ENCODE measurements at regions not wholly inside any gene's neighbourhood (a gene's known extent, or its start where the extent isn't known, plus 50 kb on each side); places are given as distances from the start of the nearest gene placed in this dataset.

DNA sequence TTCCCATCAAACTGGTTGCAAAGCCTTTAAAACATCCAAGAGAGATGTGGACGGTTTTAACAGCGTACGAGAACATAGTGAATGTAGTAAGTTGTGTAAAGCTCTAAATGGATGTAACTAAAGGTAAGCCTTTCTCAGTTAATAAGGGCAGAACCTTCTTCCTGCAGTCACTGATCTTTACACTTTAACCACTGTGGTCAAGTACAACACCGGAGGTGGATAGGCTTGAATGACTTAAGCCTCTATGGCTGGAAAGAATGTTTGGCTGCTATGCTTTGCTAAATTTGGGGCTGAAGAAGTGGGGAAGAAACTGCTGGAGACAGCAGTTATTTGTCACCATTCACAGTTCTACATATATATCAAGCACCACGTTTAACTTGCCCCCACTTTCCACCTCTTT is 285.1 kb upstream of the FMR1 start:
- Histone ChIP-seq H3K79me2 (ENCODE audit: insufficient read depth, low read length) (no peaks in the 10 kb centered on the region), H3K9me3 (ENCODE audit: insufficient read depth, low read depth, low read length) (no peaks in the 10 kb centered on the region), H3K4me1 (ENCODE audit: insufficient read depth, low read length, poor library complexity, severe bottlenecking) (no peaks in the 10 kb centered on the region), H3F3A (ENCODE audit: low read depth) (no peaks in the 10 kb centered on the region), H3K9me2 (replicated peaks; ENCODE audit: low read depth, low read length) (no peaks in the 10 kb centered on the region), H2AFZ (ENCODE audit: low read length) (no peak overlapping the region), H3K9ac (ENCODE audit: low read depth, low read length, poor library complexity, severe bottlenecking) (no peak overlapping the region), H4K20me1 (ENCODE audit: insufficient read depth, low read length, poor library complexity, severe bottlenecking) (no peaks in the 10 kb centered on the region), H3K27me3 (ENCODE audit: insufficient read depth, low read length, poor library complexity, severe bottlenecking) (no peaks in the 10 kb centered on the region), H3K36me3 (ENCODE audit: insufficient read depth, low read length) (no peaks in the 10 kb centered on the region), H3K4me2 (ENCODE audit: low read depth, low read length, poor library complexity, severe bottlenecking) (no peak overlapping the region), H3K4me3 (ENCODE audit: low read length, poor library complexity, severe bottlenecking) (no peak overlapping the region)
- no peak for TF ChIP-seq EZH2phosphoT487 (IDR thresholded peaks at IDR 0.05; ENCODE audit: borderline replicate concordance)
- TF ChIP-seq, protein P1, sequence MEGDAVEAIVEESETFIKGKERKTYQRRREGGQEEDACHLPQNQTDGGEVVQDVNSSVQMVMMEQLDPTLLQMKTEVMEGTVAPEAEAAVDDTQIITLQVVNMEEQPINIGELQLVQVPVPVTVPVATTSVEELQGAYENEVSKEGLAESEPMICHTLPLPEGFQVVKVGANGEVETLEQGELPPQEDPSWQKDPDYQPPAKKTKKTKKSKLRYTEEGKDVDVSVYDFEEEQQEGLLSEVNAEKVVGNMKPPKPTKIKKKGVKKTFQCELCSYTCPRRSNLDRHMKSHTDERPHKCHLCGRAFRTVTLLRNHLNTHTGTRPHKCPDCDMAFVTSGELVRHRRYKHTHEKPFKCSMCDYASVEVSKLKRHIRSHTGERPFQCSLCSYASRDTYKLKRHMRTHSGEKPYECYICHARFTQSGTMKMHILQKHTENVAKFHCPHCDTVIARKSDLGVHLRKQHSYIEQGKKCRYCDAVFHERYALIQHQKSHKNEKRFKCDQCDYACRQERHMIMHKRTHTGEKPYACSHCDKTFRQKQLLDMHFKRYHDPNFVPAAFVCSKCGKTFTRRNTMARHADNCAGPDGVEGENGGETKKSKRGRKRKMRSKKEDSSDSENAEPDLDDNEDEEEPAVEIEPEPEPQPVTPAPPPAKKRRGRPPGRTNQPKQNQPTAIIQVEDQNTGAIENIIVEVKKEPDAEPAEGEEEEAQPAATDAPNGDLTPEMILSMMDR (conservative IDR thresholded peaks at IDR 0.05; ENCODE audit: low read length): no peak

DNA sequence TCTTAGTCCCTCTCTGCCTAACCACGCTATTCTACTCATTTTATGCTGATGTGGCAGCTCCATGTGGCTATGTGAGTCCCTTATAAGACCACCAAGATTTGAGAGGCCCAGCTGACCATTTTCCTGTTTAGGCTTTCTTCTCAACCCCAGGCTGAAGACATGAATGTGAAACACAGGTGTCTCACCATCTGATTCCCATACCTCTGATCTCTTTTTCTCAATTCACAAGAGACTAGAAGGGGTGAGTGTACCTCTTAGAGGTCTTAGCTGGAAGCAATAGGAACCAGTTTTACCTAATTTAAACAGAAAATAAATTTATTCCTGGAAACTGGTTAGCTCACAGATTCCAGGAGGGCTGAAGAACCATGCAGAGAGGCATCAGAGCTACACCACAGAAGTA is 276.5 kb upstream of the FMR1 start:
- H3K9me2 ChIP-seq (replicated peaks; ENCODE audit: low read depth, low read length): no peaks in the 10 kb centered on the region
- no peak overlapping the region for H3K4me2 ChIP-seq (ENCODE audit: low read depth, low read length, poor library complexity, severe bottlenecking)
- no peaks in the 10 kb centered on the region for H3K36me3 ChIP-seq (ENCODE audit: insufficient read depth, low read length)
- no peaks in the 10 kb centered on the region for H4K20me1 ChIP-seq (ENCODE audit: insufficient read depth, low read length, poor library complexity, severe bottlenecking)
- H3K9me3 ChIP-seq (ENCODE audit: insufficient read depth, low read depth, low read length): no peaks in the 10 kb centered on the region
- TF ChIP-seq, protein P1 (conservative IDR thresholded peaks at IDR 0.05; ENCODE audit: low read length): no peak
- TF ChIP-seq EZH2phosphoT487 (IDR thresholded peaks at IDR 0.05; ENCODE audit: borderline replicate concordance): no peak
- no peaks in the 10 kb centered on the region for H3F3A ChIP-seq (ENCODE audit: low read depth)
- no peak overlapping the region for H2AFZ ChIP-seq (ENCODE audit: low read length)
- no peaks in the 10 kb centered on the region for H3K79me2 ChIP-seq (ENCODE audit: insufficient read depth, low read length)
- no peak overlapping the region for H3K4me3 ChIP-seq (ENCODE audit: low read length, poor library complexity, severe bottlenecking)
- no peaks in the 10 kb centered on the region for H3K4me1 ChIP-seq (ENCODE audit: insufficient read depth, low read length, poor library complexity, severe bottlenecking)
- no peak overlapping the region for H3K9ac ChIP-seq (ENCODE audit: low read depth, low read length, poor library complexity, severe bottlenecking)
- no peaks in the 10 kb centered on the region for H3K27me3 ChIP-seq (ENCODE audit: insufficient read depth, low read length, poor library complexity, severe bottlenecking)

DNA sequence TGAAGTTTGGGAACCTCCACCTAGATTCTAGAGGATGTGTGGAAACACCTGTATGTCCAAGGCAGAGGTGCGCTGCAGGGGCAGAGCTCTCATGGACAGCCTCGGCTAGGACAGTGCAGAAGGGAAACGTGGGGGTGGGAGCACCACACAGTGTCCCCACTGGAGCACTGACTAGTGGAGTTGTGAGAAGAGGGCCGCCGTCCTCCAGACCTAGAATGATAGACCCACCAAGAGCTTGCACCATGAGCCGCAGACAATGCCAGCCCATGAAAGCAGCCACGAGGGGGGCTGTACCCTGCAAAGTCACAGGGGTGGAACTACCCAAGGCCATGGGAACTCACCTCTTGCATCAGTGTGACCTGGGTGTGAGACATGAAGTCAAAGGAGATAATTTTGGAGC is 274.5 kb upstream of the FMR1 start:
- no peak overlapping the region for H3K4me2 ChIP-seq (ENCODE audit: low read depth, low read length, poor library complexity, severe bottlenecking)
- no peaks in the 10 kb centered on the region for H3K4me1 ChIP-seq (ENCODE audit: insufficient read depth, low read length, poor library complexity, severe bottlenecking)
- no peaks in the 10 kb centered on the region for H3K9me2 ChIP-seq (replicated peaks; ENCODE audit: low read depth, low read length)
- TF ChIP-seq EZH2phosphoT487 (IDR thresholded peaks at IDR 0.05; ENCODE audit: borderline replicate concordance): no peak
- TF ChIP-seq, protein P1 (conservative IDR thresholded peaks at IDR 0.05; ENCODE audit: low read length): no peak
- no peaks in the 10 kb centered on the region for H3K9me3 ChIP-seq (ENCODE audit: insufficient read depth, low read depth, low read length)
- no peaks in the 10 kb centered on the region for H3F3A ChIP-seq (ENCODE audit: low read depth)
- H4K20me1 ChIP-seq (ENCODE audit: insufficient read depth, low read length, poor library complexity, severe bottlenecking): no peaks in the 10 kb centered on the region
- no peak overlapping the region for H3K4me3 ChIP-seq (ENCODE audit: low read length, poor library complexity, severe bottlenecking)
- no peaks in the 10 kb centered on the region for H3K79me2 ChIP-seq (ENCODE audit: insufficient read depth, low read length)
- H2AFZ ChIP-seq (ENCODE audit: low read length): no peak overlapping the region
- H3K9ac ChIP-seq (ENCODE audit: low read depth, low read length, poor library complexity, severe bottlenecking): no peak overlapping the region
- no peaks in the 10 kb centered on the region for H3K27me3 ChIP-seq (ENCODE audit: insufficient read depth, low read length, poor library complexity, severe bottlenecking)
- H3K36me3 ChIP-seq (ENCODE audit: insufficient read depth, low read length): no peaks in the 10 kb centered on the region

Data from Loucy (cell line).